ENCODE measurements at regions not wholly inside any gene's neighbourhood (a gene's known extent, or its start where the extent isn't known, plus 50 kb on each side); places are given as distances from the start of the nearest gene placed in this dataset.

DNA sequence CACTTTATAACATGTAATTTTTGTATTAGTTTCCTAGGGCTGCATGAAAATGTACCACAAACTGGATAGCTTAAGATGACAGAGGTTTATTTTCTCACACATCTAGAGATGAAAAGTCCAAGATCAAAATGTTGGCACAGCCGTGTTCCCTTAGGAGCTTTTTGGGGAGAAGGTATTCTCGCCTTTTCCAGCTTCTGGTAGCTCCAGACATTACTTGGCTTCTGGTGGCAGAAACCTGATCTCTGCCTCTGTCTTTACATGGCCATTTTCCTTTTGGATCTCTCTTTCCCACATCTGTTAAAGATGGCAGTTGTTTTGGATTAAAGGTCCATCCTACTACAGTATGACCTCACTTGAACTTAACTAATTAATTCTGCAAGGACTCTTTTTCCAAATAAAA, 885.7 kb upstream of the CDH8 start:
- no peak for DNase-seq (ENCODE audit: low read depth in 2 of 2)

DNA sequence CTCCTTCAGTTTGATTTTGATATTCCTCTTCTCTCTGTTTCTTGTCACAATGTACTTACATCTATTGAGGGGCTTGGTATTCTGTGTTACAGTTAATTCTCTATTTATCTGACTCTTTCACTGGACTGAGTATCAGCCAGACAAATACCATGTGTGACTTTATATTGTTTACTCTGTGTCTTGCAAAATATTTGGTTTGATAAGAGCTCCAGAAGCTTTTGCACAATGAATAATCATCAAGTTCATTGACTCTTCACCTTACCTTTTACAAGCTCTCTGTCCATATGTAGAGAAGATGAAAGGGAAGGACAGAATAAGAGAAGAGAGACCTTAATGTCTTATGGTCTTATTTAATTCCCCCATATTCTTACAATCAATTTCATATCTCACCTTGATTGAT, 877.7 kb upstream of the CDH8 start:
- DNase-seq (ENCODE audit: low read depth in 2 of 2), result no peak

DNA sequence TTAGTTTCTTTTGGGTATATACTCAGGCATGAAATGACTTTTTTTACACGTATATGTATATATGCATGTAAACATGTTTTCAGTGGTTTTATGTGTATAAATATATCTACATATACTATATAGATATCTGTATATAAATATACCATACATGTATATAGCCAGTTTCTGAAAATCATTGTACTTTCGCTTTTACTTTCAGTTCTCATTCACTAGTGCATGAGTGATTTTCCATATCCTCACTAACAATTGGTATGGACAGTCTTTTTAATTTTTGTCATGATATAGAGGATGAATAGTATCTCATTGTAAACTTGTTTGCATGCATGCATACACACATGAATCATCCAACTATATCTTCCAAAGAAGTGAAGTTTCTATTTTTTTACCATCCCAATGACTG, 877.1 kb upstream of the CDH8 start:
- DNase-seq (ENCODE audit: low read depth in 2 of 2), result no peak

DNA sequence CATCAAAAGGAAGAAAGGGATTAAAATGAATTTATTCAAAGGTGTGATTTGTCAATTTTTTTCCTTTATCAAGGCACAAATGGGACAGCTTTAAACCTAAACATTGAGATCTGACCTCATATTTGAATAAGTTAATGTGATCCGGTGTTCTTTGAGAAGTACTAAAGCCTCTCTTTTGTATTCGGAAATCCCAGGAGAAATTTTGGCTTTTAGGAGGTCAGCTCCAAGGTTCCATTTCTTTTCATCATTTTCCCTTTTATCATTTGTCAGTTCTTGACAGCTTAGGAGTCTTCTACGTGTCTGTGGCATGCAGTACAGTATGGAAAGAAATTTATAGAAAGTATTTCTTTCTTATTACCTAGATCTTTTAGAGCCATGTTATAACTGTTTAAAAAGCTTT, 873.4 kb upstream of the CDH8 start:
- no peak for DNase-seq (ENCODE audit: low read depth in 2 of 2)

DNA sequence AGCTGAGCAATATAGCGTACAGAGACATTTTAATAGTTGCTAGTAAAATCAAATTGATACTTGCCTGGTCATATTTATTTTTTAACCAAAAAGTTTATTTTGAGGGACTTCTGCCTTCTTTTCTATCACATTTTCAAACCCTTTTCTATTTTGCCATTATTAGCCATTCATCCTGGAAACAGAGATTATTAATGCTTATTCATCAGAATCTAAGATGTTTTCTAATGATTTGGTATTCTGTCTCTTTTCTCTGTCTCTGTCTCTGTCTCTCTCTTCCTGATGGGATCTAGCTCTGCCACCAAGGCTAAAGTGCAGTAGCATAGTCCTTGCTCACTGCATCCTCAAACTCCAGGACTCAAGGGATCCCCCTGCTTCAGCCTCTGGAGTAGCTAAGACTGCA, 871.3 kb upstream of the CDH8 start:
- no peak for DNase-seq (ENCODE audit: low read depth in 2 of 2)

DNA sequence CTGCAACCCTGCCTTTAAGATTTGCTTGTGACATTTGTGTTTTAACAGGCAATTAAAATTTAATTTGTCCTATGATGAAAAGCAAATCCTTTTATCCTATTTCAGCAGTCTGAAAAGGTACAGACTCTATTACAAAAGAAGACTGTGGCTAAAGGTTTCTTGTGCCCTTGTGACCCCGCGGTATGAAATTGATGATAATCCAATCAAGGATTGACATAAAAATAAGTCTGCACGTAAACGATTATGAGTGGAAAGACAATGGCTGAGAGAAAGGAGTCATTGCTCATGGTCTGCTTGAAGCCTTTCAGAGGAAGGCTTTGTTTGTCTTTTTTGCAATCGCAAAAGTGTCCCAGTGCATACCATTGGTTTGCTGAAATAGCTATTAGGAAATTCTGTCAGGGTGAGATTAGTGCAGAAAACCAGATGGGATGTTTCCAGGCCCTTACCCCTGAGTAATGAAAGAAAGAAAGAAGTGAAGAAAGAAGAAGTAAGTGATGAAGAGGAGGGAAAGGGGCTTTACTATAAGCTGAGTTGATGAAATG, 867.8 kb upstream of the CDH8 start:
- no peak for DNase-seq (ENCODE audit: low read depth in 2 of 2)

DNA sequence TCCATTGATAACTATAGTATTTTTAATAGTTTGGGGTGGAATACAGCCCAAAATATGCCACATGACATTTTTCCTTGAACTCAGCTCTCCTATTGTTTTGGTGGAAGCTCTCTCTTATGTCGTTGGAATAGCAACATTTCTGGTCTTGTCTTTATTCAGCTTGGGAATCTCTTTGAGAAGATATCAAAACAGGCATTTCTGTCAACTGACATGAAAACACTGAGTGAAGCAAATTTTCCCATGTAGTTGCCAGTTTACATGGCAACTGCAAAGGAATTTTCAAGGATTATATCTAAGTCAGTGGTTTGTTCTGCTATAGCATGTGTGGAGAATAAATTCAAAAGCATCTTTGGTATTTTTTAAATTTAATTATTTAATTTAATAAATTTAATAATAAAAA, 863.5 kb upstream of the CDH8 start:
- DNase-seq (ENCODE audit: low read depth in 2 of 2), result no peak

DNA sequence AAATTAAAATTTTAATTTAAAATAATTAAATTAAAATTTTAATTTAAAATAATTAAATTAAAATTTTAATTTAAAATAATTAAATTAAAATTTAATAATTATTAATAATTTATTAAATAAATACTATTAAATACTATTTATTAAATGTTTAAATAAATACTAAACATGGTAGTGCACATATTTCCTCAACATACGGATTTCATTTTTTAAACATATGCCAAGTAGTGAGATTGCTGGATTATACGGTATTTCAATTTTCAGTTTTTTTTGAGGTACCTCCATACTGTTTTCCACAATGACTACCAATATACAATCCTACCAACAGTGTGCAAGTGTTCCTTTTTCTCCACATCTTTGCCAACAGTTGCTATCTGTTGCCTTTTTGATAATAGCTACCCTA, 852.9 kb upstream of the CDH8 start:
- DNase-seq (ENCODE audit: low read depth in 2 of 2), result no peak

DNA sequence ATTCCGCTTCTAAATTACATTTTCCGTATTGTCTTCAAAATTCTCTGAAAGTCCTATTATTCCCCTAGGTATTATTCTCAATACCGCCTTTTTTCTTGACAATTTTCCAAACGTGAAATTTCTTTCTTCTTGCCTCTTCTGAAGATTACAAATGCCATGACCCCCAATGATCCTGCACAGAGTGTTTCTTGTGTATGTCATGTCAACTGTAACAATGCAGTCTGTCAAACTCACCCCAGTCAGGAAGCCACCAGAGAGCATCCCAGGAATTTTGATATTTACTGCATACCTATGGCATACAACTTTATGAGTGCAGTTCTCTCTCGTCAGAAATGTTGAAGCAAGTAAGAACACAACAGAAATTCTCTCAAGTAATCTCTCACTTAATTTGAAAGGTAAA, 847.3 kb upstream of the CDH8 start:
- no peak for DNase-seq (ENCODE audit: low read depth in 2 of 2)

DNA sequence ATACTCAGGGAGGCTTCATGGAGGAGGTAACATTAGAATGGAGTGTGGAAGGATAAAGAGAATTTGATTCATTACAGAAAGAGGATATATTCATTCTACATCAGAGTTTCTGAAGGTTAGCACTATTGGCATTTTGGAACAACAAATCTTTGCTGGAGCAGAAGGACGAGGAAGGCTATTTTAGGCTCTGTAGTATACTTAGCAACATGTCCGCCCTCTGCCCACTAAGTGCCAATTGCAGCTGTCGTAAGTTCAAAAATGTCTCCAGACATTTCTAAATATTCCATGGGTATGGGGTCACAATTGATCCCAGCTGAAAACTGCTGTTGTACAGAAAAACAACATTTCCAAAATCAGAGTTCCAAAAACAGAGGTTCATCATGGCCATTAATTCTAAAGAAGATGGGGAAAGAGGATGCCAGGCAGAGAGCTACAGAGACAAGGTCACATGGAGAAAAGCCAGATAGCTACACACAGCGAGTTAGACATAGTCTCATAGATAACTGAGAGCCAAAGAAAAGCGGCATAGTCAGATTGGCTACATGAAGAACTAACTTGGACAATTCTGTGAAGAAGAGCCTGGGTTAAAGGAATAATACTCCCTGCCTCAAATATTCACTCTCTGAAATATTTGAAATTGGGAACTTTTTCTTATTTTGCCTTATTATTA, 846.4 kb upstream of the CDH8 start:
- DNase-seq (ENCODE audit: low read depth in 2 of 2), result no peak

DNA sequence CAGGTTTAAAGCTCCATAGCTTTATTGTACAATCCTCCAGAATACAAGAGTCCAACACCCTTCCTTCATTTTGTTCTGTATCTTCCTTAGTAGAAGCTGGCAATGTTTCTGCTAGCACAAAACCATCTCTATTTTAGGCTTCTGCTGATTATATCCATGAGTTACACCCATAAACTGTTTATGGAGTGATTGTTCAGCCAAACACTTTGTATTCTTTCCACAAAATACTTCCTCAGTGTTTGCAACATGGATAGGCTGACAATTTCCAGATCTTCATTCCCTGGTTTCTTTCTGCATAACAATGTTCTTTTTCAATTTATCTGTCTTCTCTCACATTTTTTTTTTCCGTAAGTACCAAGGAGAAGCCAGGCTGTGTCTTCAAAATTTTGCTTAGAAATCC, 839.9 kb upstream of the CDH8 start:
- DNase-seq (ENCODE audit: low read depth in 2 of 2), result no peak

DNA sequence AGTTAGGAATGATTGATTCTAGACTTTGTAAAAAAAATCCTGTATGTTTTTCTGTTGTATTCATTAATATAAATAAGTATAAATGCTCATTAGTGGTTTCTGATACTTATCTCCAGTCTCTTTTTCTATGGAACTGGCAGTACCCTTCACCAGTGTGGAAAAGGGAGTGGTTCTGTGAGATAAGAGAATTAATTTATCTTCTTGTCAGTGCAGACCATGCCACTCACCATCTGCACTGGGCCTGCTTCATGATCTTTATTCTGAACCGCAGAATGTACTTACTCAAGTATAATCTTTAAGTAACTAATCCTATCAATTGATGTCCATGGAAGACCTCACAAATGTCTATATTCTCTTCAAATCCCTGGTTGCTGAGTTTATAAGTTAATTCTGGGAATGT, 836.1 kb upstream of the CDH8 start:
- no peak for DNase-seq (ENCODE audit: low read depth in 2 of 2)

DNA sequence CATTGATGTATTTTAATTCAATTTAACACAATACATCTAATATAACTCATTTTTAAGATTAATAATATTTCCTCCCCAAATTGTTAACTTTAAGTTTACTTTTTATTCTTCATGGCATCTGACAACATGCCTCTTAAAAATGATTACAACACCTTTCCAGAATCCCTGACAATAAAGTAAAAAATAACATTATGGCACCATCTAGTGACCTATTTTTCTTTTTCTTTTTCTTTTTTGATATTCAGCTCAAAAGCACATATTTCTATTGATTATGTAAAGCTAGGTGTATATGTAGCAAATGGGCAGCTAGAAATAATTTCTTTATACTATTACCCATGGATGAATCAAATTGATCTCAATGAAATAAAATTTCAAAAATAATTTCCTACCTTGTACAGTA, 834.3 kb upstream of the CDH8 start:
- DNase-seq (ENCODE audit: low read depth in 2 of 2), result no peak

DNA sequence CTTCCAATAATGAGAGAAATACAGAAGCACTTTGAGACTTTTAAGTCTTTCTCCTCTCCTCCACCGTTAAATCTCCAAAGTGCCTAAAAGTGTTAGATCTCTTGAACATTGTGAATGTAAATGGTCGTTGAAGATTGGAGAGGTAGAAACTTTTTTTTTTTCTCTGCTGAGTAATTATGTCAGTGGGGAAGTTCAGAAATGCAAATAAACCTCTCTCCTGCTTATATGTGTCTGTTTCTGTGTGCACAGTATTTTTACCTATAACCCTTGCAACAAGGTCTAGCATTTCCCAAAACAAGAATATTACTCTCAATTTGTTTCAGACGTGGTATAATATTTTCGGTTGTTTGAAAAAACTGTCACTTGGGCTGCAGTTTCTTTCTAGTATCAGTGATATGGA, 833.6 kb upstream of the CDH8 start:
- no peak for DNase-seq (ENCODE audit: low read depth in 2 of 2)

DNA sequence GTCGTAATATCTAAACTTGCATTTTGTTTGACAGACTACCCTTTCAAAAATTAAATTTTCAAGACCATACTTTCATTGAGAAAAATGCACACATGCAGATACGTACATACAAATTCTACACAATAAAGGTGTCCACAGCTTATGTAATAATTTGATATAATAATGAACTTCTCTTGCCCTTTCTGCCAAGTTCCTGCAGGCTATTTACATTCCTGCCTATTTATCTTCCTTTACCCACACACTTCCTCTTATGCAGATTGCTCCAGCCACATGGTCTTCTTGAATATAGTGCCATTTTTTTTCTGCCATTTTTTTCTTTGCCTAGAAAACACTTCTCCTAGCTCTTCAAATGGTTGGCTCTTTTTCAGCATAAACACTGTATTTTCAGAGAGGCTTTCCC, 826.9 kb upstream of the CDH8 start:
- DNase-seq (ENCODE audit: low read depth in 2 of 2), result no peak

DNA sequence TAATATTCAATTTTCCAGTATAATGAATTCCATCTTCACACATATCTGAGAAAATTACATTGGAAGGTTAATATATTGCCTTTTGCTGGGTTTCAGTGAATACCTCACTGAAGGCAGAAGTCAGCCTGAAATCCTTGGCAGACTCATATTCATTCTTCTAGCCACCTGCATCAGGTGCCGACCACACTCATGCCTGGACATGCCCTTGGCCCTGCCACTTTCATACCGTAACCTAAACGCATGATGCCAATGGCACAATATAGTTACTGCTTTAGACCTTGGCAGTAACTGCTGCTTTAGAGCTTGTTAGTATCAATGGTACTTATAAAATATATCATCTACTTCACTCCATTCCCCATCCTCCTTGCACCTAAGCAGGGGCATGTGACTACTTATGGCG, 817.6 kb upstream of the CDH8 start:
- no peak for DNase-seq (ENCODE audit: low read depth in 2 of 2)

DNA sequence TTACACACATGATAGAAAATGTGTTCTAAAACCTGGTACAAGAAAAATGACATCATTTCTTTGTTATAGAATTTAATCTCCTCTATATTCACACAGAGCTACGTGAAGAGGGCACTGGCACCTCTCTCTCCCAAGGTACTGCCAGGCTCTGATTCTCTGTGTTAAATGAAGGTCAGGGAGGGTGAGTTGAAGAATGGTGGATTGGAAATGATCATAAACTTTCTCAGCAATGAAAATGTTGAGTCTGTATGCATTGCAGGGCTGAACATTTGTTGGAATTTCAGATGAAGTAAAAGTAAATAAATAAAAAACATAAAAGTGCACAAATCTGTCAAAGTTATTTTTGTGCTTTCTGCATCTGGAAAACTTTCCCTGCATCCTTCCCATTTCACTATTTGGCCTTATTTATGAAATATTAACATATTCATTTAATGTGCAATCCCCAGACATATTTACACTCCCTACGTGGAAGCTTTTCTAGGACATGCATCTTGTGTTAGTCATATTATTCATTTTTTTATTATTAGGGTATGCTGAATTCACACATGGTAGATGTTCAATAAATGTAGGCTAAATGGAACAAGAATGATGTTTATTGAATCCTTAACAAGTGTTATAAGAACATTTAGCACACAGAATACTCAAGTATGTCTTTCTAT, 810.3 kb upstream of the CDH8 start:
- DNase-seq (ENCODE audit: low read depth in 2 of 2), result no peak

DNA sequence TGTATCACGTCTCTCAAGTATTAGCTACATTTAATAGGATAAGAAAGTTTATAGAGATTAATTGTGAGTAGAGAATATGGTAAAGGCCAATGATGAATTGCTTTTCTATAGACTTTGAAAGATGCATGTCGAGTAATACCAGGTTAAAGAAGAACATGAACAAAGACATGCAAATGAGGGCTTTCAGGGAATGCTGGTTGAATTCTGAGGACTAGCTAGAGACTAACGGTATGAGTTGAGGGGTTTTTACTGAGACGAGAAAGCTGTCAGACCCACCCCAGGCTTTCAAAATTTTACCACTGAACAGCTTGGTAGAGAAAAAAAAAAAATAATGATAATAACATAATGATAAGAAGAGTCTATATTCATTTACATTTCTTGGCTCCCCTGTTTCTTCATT, 796.0 kb upstream of the CDH8 start:
- no peak for DNase-seq (ENCODE audit: low read depth in 2 of 2)

DNA sequence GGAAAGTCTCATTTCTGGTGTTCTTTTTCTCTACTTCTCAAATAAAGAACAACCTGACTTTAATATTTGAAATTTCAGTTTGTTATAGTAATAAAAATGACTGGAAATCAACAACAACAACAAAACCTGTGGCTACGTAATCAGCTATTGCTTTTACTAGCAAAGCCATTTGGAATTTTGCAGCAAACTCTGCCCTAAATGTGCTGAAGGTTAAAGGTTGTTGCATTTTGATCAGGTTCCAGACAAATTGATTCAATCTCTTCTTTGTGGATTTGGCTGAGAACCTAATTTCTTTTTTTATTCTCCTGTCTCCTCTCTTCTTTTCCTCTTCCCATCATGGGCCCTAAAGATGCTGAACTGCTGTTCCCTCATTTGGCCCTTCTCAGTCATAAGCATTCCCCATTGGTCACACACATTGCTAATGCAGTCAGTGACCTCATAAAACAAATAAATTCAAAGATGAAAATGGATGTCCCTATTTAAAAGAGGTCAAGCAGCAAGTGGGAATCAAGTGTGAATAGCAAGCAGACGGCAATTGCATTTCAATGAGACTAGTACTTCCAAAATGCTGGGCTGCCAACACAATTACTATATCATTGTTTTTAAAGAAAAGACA, 795.1 kb upstream of the CDH8 start:
- no peak for DNase-seq (ENCODE audit: low read depth in 2 of 2)

DNA sequence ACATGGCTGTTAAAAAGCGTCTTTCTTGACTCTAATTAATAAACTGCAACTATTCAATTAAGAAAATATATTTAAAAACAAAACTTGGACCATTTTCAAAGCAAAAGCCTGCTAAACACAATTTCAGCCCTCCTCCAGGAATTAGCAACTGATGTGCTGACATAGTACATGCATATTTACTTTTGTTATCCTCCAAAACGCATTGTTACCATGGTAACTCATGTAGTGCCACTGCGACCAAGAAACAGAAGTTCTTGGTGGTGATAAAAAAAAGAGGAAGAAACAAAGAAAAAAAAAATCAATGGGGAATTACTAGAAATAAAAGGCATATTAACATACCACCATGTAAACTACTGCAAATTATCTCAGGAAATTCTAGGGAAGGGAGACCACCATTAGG, 793.4 kb upstream of the CDH8 start:
- DNase-seq (ENCODE audit: low read depth in 2 of 2), result no peak

DNA sequence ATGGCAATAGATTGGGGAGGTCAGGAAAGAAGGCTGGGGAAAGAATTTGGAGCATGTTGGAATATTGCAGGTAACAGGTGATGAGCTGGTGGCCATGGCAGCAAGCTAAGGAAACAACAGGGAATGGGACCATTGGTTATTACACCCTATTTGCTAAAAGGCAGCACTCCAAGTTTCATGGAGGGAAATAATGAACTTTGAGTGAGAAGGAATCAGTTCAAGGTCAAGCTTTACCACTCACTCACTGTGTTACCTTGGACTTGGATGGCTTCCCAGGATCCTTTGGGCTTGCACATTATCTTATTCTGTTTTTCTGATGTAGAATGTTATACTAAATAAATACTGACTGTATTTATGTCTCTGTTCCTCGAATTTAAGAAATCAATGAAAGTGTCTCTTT, 792.8 kb upstream of the CDH8 start:
- DNase-seq (ENCODE audit: low read depth in 2 of 2), result no peak

DNA sequence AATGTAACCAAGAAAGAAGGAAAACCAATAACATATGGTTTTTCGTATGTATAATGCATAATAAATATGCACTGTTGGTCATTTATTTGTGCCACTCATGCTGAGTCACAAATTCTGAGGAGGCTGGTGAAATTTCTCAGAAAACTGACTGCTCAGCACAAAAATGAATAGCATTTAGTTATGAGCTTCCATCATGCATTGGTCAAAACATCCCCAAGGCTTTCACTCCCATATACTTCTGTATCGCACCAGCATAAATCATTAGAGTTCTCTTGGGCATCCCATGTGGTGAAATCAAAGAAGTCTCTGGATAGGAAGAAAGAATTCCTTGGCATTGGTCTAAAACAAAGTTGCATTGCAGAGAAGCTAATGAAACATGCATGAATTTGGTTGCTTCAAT, 785.6 kb upstream of the CDH8 start:
- DNase-seq (ENCODE audit: low read depth in 2 of 2), result no peak

DNA sequence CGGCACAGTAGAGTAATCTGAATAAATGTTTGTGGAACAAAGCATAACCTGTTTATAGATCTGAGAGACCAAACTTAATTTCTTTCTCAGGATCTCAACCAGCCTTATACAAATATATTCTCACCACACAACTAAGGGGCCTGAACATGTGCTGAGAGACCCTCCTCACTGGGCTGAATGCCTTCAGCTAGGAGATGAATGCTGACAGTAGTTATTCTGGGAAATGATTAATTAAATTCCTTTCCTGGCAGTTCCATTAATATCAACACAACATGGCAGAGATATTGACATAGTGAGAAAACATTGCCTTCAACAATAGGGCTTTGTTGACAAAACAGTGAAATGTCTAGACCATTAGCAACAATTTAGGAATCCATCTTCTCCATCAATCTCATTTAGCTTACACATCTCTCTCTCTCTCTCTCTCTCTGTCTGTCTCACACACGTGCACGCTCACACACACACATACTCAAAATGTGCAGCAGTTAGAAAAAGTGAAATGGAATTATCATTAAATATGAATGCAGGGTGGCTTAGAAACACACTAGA, 780.8 kb upstream of the CDH8 start:
- DNase-seq (ENCODE audit: low read depth in 2 of 2), result no peak
